Activated gamma-delta T cell (primary cell): ENCODE measurements at regions not wholly inside any gene's neighbourhood (a gene's known extent, or its start where the extent isn't known, plus 50 kb on each side); places are given as distances from the start of the nearest gene placed in this dataset.
"Not testable (repeated sequence)": the region's sequence is repeated elsewhere in the genome, so short reads cannot be mapped to it uniquely, and the experiment has no call there.

Experiments
- DNase-seq: peaks from one replicate; lab custom pipeline; 2025; lab: John Stamatoyannopoulos, UW

GRCh38 chr4:27360790-27361267 lies 500.2 kb downstream of the STIM2 start:
- no peak for DNase-seq

GRCh38 chr4:27364509-27364908 lies 503.9 kb downstream of the STIM2 start:
- DNase-seq: no peak

- no peak for DNase-seq
Measured at GRCh38 chr4:27366104-27366823, 505.6 kb downstream of the STIM2 start.

GRCh38 chr4:27368781-27369180 lies 508.1 kb downstream of the STIM2 start:
- no peak for DNase-seq

- no peak for DNase-seq
Measured at GRCh38 chr4:27381815-27382214, 521.2 kb downstream of the STIM2 start.

- DNase-seq: no peak
Measured at GRCh38 chr4:27387711-27388110, 527.1 kb downstream of the STIM2 start.

GRCh38 chr4:27397886-27398285 lies 537.2 kb downstream of the STIM2 start:
- DNase-seq: no peak

GRCh38 chr4:27398631-27399310 lies 538.1 kb downstream of the STIM2 start:
- DNase-seq: no peak

- DNase-seq: no peak
Measured at GRCh38 chr4:27407616-27408015, 547.0 kb downstream of the STIM2 start.

GRCh38 chr4:27412613-27413012 lies 552.0 kb downstream of the STIM2 start:
- DNase-seq: no peak

GRCh38 chr4:27414887-27415731 lies 554.5 kb downstream of the STIM2 start:
- no peak for DNase-seq

- no peak for DNase-seq
Measured at GRCh38 chr4:27428661-27429060, 568.0 kb downstream of the STIM2 start.

GRCh38 chr4:27429364-27429871 lies 568.8 kb downstream of the STIM2 start:
- DNase-seq: no peak

GRCh38 chr4:27442146-27442545 lies 581.5 kb downstream of the STIM2 start:
- DNase-seq: no peak

- DNase-seq: not testable (repeated sequence)
Measured at GRCh38 chr4:27442661-27443060, 582.0 kb downstream of the STIM2 start.

GRCh38 chr4:27463816-27464215 lies 603.2 kb downstream of the STIM2 start:
- no peak for DNase-seq

GRCh38 chr4:27467351-27467750 lies 606.7 kb downstream of the STIM2 start:
- DNase-seq: no peak

- no peak for DNase-seq
Measured at GRCh38 chr4:27472364-27472763, 611.7 kb downstream of the STIM2 start.

GRCh38 chr4:27474691-27475090 lies 614.0 kb downstream of the STIM2 start:
- no peak for DNase-seq

GRCh38 chr4:27484216-27484615 lies 623.6 kb downstream of the STIM2 start:
- DNase-seq: no peak

- DNase-seq: no peak
Measured at GRCh38 chr4:27490315-27490714, 629.7 kb downstream of the STIM2 start.

- no peak for DNase-seq
Measured at GRCh38 chr4:27490766-27491165, 630.1 kb downstream of the STIM2 start.
